GM19468 (cell line): ENCODE measurements at regions not wholly inside any gene's neighbourhood (a gene's known extent, or its start where the extent isn't known, plus 50 kb on each side); places are given as distances from the start of the nearest gene placed in this dataset.

ENCODE experiments used
- ATAC-seq: cut with Tn5 transposase; IDR thresholded peaks from one replicate; pipeline ENCODE4 v1.9.1; 2021; ENCODE audit warnings: mild to moderate bottlenecking, moderate library complexity, moderate number of reproducible peaks; ENCODE audit not compliant: unreplicated experiment; ENCODE audit errors: extremely low read depth

DNA sequence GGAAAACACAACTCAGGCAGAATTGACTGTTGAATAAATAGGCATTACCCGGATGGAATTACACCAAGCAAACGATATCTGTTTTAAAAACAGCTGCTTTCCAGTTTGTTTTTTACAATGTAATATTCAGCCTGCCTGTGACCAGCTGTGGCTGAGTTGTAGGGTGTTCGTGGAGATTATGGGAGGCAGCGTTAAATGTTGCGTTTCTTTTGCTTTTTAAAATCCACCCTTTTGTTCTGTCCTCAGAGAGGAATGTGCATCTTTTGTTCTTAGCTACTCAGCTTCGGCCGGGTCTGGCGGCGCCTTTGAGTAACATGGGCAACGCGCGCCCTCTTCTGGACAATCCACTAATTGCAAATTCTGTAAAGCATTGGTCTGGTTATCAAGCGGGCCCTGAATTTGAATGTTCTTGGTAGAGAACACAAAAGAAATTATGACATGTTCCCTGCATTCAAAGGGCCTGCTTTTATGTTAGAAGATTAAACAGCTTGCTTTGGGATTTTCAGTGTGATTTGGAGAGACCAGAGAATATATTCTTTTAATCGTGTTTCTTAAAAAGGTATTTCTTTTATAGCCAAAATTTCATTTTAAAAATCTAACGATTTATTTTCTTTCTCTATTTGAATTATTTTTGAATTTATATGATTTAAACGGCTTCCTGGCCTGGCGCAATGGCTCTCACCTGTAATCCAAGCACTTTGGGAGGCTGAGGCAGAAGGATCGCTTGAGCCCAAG lies 76.3 kb upstream of the TRIM2 start:
- no peak for ATAC-seq

GRCh38 chr4:153131596-153131995 lies 72.6 kb upstream of the TRIM2 start:
- ATAC-seq, result no peak

DNA sequence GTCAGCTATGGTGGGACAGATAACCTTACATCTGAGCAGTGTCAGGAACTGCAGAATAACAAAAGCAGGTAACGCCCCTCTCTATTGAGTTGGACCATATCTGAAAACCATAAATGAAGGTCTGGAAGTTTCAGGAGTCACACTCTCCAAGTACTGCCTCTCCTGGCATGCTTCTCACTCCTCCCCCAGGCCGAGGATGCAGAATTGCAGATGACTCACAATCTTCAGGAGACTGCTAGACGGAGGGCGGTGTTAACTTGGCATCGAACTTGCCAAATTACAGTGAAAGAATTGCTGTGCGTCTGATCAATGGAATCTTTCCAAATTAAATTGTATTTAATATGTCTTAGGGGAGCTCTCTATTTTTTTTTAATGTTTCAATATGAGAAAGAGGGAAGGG lies 67.1 kb upstream of the TRIM2 start:
- no peak for ATAC-seq

- no peak for ATAC-seq
Measured at GRCh38 chr4:153137677-153138630, 66.3 kb upstream of the TRIM2 start.

GRCh38 chr4:153138736-153139135 lies 65.5 kb upstream of the TRIM2 start:
- no peak for ATAC-seq

- ATAC-seq, result no peak
Measured at GRCh38 chr4:153140294-153140693, 63.9 kb upstream of the TRIM2 start.

GRCh38 chr4:153141238-153141637 lies 63.0 kb upstream of the TRIM2 start:
- no peak for ATAC-seq

DNA sequence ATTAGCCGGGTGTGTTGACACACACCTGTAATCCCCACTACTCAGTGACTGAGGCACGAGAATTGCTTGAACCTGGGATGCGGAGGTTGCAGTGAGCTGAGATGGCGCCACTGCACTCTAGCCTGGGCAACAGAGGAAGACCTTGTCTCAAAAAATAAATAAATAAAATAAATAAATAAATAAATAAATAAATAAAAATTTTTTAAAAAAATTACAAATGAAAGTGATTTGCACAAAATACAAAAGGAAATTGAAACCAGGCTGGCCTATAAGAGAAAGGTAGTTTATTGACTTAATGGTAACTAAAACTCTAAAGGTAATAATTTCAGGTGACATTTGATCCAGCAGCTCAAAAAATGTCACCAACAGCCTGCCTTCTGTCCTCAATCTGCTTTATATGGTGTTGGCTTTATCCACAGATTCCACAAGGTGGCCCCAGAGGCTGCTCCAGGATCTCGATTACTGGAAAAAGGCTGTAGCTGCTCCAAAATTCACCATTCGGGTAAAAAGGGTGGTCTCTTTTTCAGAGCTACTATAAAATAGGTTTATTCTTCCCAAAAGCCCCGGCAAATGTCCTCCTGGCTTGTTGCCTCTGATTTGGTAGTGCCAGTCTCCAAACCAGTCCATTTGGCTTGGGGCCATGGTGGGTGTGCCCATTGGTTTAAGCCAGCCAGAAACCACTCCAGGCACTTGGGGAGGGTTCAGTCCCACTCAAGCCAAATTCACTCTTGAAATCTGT lies 61.4 kb upstream of the TRIM2 start:
- ATAC-seq, result no peak

DNA sequence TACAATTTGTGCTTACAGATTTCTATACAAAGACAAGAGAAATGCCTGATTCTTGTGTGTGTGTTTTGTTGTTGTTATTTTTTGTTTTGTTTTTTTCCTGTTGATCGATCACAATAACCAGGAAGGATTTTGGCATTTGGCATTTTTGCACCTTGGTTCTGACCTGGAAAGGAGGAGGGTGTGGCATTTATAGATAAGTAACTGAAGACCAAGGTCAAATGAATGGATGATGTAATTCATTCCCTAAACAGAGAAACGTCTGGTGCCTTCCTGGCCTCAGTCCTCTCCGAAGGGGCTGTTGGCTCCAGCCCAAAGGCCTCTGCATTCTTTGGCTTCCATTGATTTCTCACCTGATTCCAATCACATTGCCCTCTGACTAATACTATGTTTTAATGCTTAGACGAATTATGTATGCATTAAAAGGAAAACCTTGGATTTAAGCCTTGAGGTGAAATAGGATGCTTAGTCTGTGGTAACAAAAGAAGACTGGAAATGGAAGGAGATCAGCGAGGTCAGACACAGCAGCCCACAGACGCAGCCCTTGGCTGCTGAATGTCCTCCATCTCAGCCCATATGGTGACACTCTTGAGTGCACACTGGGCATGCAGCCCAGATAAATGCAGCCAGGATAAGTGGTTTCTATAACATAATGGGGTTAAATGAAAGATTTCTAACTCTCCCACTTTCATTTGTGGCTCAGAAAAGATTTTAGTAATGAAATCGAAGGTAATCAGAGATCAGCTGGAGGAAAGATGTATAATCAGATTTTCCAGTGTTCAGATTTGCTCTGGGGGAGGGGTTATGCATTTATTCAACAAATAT lies 60.5 kb upstream of the TRIM2 start:
- no peak for ATAC-seq

GRCh38 chr4:153146031-153146430 lies 58.2 kb upstream of the TRIM2 start:
- no peak for ATAC-seq

- no peak for ATAC-seq
Measured at GRCh38 chr4:153146961-153147360, 57.3 kb upstream of the TRIM2 start.

DNA sequence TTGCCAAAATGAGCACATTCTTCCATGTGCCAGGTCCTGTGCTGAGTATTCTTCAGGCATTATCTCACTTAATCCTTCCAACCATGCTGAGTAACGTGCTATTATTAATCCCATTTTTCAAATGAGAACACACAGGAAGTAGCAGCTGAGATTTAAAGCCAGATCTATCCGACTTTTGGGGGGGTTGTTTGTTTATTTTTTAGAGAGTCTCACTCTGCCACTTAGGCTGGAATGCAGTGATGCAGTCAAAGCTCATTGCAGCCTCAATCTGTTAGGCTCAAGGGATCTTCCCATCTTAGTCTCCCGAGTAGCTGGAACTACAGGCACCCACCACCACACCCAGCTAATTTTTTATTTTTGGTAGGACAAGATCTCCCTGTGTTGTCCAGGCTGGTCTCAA lies 55.5 kb upstream of the TRIM2 start:
- ATAC-seq, result no peak

GRCh38 chr4:153151535-153152455 lies 52.4 kb upstream of the TRIM2 start:
- ATAC-seq, result peak; percentile 23

- no peak for ATAC-seq
Measured at GRCh38 chr4:153152501-153153338, 51.5 kb upstream of the TRIM2 start.

DNA sequence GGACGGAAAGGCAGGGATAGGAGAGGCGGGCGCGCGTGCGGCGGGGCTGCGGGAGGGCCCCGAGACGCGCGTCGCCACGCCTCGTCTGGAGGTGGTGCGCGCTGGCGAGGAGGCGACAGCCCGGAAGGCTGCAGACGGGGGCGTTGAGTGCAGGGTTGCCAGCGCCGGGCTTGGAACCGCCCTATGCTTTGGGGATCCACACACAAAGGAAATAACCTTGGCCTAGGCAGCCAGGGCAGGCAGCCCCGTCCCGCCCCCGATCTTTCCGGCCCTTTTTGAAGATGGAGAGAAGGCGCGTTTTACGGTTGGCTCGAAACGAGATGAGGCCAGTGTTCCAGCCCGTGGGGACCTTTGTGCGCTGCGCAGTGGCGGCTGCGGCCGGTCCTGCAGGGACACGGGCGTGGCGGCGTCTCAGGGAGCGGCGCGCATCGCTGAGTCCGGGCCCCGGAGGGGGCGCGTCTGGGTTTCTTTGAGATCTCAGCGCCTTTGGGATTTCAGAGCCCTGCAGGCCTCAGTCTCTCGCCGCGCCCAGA lies 50.8 kb upstream of the TRIM2 start:
- ATAC-seq, result peak; percentile 35

DNA sequence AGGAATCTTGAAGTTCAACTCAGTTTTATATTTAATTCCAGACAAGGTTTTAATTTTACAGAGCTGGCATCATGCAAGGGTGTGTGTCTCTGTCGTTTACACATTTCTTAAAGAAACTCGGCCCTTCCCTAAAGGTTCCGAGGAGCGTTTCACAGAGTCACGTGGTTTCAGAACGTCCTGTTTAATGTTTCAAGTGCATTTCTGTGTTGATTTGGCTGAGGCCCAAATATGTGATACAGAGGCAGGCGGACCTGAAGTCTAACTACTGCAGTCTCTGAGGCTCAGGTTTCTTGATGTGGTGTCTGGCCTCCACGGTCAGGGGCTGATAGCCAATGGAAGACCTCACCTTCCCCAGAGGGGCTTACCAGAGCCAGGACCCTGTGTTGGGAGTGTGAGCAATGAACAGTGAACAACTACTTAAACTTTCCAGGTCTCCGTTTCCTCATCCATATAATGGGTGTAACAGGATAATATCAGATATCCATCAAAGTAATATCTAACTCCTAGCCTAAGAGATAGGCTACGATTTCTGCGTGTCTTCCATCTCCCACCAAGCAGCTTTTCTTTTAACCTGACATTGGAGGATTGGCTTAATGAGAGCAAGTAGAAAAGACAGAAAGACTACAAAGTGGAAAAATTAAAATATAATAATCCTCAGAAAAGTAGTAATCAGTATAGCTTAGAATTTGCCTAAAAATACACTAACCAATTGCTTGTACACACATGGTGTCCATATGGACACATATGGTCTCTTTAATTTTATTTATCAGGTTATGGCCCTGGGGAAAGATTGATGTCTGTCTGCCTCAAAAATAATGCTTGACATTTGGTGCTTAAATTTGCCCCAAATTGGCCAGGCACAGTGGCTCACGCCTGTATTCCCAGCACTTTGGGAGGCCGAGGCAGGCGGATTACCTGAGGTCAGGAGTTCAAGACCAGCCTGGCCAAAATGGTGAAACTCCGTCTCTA lies 50.0 kb upstream of the TRIM2 start:
- no peak for ATAC-seq
